GM18861 (cell line): ENCODE measurements at regions not wholly inside any gene's neighbourhood (a gene's known extent, or its start where the extent isn't known, plus 50 kb on each side); places are given as distances from the start of the nearest gene placed in this dataset.

Experiments used
- ATAC-seq: cut with Tn5 transposase; IDR thresholded peaks from one replicate; pipeline ENCODE4 v1.9.1; 2021; ENCODE audit not compliant: unreplicated experiment

- no peak for ATAC-seq
Measured at GRCh38 chr13:68696907-68697306, 1410.7 kb upstream of the ATXN8OS start.

- ATAC-seq, result no peak
Measured at GRCh38 chr13:68692049-68692448, 1415.6 kb upstream of the ATXN8OS start.

- no peak for ATAC-seq
Measured at GRCh38 chr13:68690567-68690966, 1417.1 kb upstream of the ATXN8OS start.

GRCh38 chr13:68676513-68677115, 1431.0 kb upstream of the ATXN8OS start:
- ATAC-seq, result no peak

GRCh38 chr13:68675209-68675608, 1432.4 kb upstream of the ATXN8OS start:
- ATAC-seq, result no peak

GRCh38 chr13:68667863-68668262, 1437.7 kb upstream of the PCDH9 start:
- no peak for ATAC-seq

GRCh38 chr13:68666774-68667397, 1436.8 kb upstream of the PCDH9 start:
- ATAC-seq, result no peak

- ATAC-seq, result no peak
Measured at GRCh38 chr13:68645814-68646213, 1415.7 kb upstream of the PCDH9 start.

- ATAC-seq, result no peak
Measured at GRCh38 chr13:68644611-68645010, 1414.5 kb upstream of the PCDH9 start.

GRCh38 chr13:68636784-68637183, 1406.6 kb upstream of the PCDH9 start:
- no peak for ATAC-seq

GRCh38 chr13:68628994-68629393, 1398.9 kb upstream of the PCDH9 start:
- ATAC-seq, result no peak

GRCh38 chr13:68627379-68627778, 1397.2 kb upstream of the PCDH9 start:
- ATAC-seq, result no peak

- ATAC-seq, result no peak
Measured at GRCh38 chr13:68616600-68617222, 1386.6 kb upstream of the PCDH9 start.

GRCh38 chr13:68609661-68610060, 1379.5 kb upstream of the PCDH9 start:
- ATAC-seq, result no peak

- ATAC-seq, result no peak
Measured at GRCh38 chr13:68608147-68608546, 1378.0 kb upstream of the PCDH9 start.

- no peak for ATAC-seq
Measured at GRCh38 chr13:68597641-68598040, 1367.5 kb upstream of the PCDH9 start.

- peak; percentile 98 for ATAC-seq
Measured at GRCh38 chr13:68588623-68589022, 1358.5 kb upstream of the PCDH9 start.

- no peak for ATAC-seq
Measured at GRCh38 chr13:68584776-68585175, 1354.6 kb upstream of the PCDH9 start.

- no peak for ATAC-seq
Measured at GRCh38 chr13:68574053-68574452, 1343.9 kb upstream of the PCDH9 start.

GRCh38 chr13:68551701-68552522, 1321.8 kb upstream of the PCDH9 start:
- no peak for ATAC-seq

- peak; percentile 57 for ATAC-seq
Measured at GRCh38 chr13:68550330-68550729, 1320.2 kb upstream of the PCDH9 start.

GRCh38 chr13:68540244-68540643, 1310.1 kb upstream of the PCDH9 start:
- no peak for ATAC-seq
